ENCODE measurements at regions not wholly inside any gene's neighbourhood (a gene's known extent, or its start where the extent isn't known, plus 50 kb on each side); places are given as distances from the start of the nearest gene placed in this dataset.

DNA sequence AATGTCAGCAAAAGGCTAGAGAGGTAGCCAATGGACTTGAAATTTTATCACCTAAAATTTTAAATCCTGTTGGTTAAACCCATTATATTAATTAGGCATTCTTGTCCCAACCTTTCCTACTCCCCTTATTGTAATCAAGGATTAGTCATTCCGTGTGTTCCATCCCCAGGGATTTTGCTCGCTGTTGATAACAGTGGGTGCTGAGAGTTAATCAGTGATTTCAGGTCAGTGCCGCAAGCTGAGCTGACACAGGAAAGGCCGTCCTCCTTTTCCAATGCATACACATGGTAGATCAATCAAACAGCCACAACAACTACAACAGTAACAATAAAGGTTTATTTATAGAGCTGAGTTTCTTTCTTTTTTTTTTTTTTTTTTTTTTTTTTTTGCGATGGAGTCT lies 271.4 kb downstream of the ACTR3B start:
- no peaks in the 10 kb centered on the region for H3K36me3 ChIP-seq
- H3K36me3 Mint-ChIP-seq: no peaks in the 10 kb centered on the region
- no peak for TF ChIP-seq EZH2phosphoT487 (IDR thresholded peaks at IDR 0.05)
- TF ChIP-seq EZH2 (IDR thresholded peaks at IDR 0.05): no peak
- TF ChIP-seq, protein P1, sequence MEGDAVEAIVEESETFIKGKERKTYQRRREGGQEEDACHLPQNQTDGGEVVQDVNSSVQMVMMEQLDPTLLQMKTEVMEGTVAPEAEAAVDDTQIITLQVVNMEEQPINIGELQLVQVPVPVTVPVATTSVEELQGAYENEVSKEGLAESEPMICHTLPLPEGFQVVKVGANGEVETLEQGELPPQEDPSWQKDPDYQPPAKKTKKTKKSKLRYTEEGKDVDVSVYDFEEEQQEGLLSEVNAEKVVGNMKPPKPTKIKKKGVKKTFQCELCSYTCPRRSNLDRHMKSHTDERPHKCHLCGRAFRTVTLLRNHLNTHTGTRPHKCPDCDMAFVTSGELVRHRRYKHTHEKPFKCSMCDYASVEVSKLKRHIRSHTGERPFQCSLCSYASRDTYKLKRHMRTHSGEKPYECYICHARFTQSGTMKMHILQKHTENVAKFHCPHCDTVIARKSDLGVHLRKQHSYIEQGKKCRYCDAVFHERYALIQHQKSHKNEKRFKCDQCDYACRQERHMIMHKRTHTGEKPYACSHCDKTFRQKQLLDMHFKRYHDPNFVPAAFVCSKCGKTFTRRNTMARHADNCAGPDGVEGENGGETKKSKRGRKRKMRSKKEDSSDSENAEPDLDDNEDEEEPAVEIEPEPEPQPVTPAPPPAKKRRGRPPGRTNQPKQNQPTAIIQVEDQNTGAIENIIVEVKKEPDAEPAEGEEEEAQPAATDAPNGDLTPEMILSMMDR (IDR thresholded peaks at IDR 0.05): no peak

DNA sequence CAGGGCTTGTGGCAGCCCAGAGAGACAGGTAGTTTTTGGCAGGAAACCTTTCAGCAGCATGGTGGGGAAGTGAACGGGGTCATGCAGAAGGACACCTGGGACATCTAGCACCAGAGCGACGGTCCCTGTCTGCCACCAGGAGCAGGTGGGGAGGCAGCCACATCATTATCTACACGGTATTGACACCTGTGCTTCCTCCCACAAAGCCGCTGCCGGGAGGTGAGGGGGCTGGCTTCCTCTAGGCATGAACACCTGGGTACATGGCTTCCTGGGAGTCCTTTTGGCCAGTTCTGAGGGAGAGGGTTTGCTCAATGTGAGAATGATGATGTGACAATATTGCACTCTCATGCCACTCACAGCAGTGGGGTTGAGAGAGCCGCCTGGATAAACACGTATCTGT lies 275.2 kb downstream of the ACTR3B start:
- Histone ChIP-seq H3K27ac (no peak overlapping the region), H3K4me1 (peaks cover 7% of the 10 kb centered on the region), H3K27me3 (no peaks in the 10 kb centered on the region), H3F3A (ENCODE audit: low read depth) (no peaks in the 10 kb centered on the region), H3K36me3 (no peaks in the 10 kb centered on the region), H3K4me2 (no peak overlapping the region), H3K9ac (no peak overlapping the region), H4K20me1 (ENCODE audit: low read depth) (no peaks in the 10 kb centered on the region), H3K79me2 (ENCODE audit: low read depth) (no peaks in the 10 kb centered on the region), H3K9me3 (ENCODE audit: low read depth) (no peaks in the 10 kb centered on the region), H3K4me3 (no peak overlapping the region), H2AFZ (replicated peaks) (no peak overlapping the region)
- no peaks in the 10 kb centered on the region for H3K9me3 Mint-ChIP-seq
- no peak overlapping the region for H3K27ac Mint-ChIP-seq
- no peaks in the 10 kb centered on the region for H3K27me3 Mint-ChIP-seq (ENCODE audit: insufficient read depth, low read depth)
- H3K4me1 Mint-ChIP-seq: peaks cover 2% of the 10 kb centered on the region
- no peaks in the 10 kb centered on the region for H3K36me3 Mint-ChIP-seq
- TF ChIP-seq, protein P1 (IDR thresholded peaks at IDR 0.05): no peak
- TF ChIP-seq EZH2phosphoT487 (IDR thresholded peaks at IDR 0.05) (no peak), EZH2 (IDR thresholded peaks at IDR 0.05) (no peak)
- no peak overlapping the region for H3K4me3 Mint-ChIP-seq
- no peak for DNase-seq (ENCODE audit: low spot score)

More for the DNA sequence above, 271.4 kb downstream of the ACTR3B start:
- no peaks in the 10 kb centered on the region for H3K4me1 ChIP-seq
- no peak overlapping the region for H2AFZ ChIP-seq (replicated peaks)
- peaks cover 8% of the 10 kb centered on the region for H3K4me1 Mint-ChIP-seq
- H3K9ac ChIP-seq: no peak overlapping the region
- H3K27ac ChIP-seq: no peak overlapping the region
- no peaks in the 10 kb centered on the region for H3K9me3 ChIP-seq (ENCODE audit: low read depth)
- H3K9me3 Mint-ChIP-seq: no peaks in the 10 kb centered on the region
- H3F3A ChIP-seq (ENCODE audit: low read depth): no peaks in the 10 kb centered on the region
- H3K4me3 Mint-ChIP-seq: no peak overlapping the region
- H3K4me2 ChIP-seq: no peak overlapping the region
- peaks cover 2% of the 10 kb centered on the region for H3K27me3 Mint-ChIP-seq (ENCODE audit: insufficient read depth, low read depth)
- DNase-seq (ENCODE audit: low spot score): no peak
- H3K27me3 ChIP-seq: no peaks in the 10 kb centered on the region
- no peaks in the 10 kb centered on the region for H4K20me1 ChIP-seq (ENCODE audit: low read depth)
- H3K4me3 ChIP-seq: no peak overlapping the region
- no peak overlapping the region for H3K27ac Mint-ChIP-seq
- H3K79me2 ChIP-seq (ENCODE audit: low read depth): no peaks in the 10 kb centered on the region

GRCh38 chr7:153036396-153037063 lies 277.0 kb downstream of the ACTR3B start:
- Mint-ChIP-seq H3K4me3 (no peak overlapping the region), H3K36me3 (no peaks in the 10 kb centered on the region), H3K27ac (no peak overlapping the region), H3K9me3 (no peaks in the 10 kb centered on the region), H3K4me1 (peaks cover 2% of the 10 kb centered on the region), H3K27me3 (ENCODE audit: insufficient read depth, low read depth) (no peaks in the 10 kb centered on the region)
- DNase-seq (ENCODE audit: low spot score): no peak
- no peak for TF ChIP-seq EZH2phosphoT487 (IDR thresholded peaks at IDR 0.05)
- no peak for TF ChIP-seq EZH2 (IDR thresholded peaks at IDR 0.05)
- TF ChIP-seq, protein P1 (IDR thresholded peaks at IDR 0.05): no peak
- Histone ChIP-seq H3K79me2 (ENCODE audit: low read depth) (no peaks in the 10 kb centered on the region), H3K27ac (no peak overlapping the region), H4K20me1 (ENCODE audit: low read depth) (no peaks in the 10 kb centered on the region), H3K27me3 (no peaks in the 10 kb centered on the region), H2AFZ (replicated peaks) (no peak overlapping the region), H3F3A (ENCODE audit: low read depth) (no peaks in the 10 kb centered on the region), H3K36me3 (no peaks in the 10 kb centered on the region), H3K4me2 (no peak overlapping the region), H3K9me3 (ENCODE audit: low read depth) (no peaks in the 10 kb centered on the region), H3K9ac (no peak overlapping the region), H3K4me3 (no peak overlapping the region), H3K4me1 (peaks cover 7% of the 10 kb centered on the region)

Measured in neural progenitor cell (in vitro differentiated cells).